ENCODE measurements at regions not wholly inside any gene's neighbourhood (a gene's known extent, or its start where the extent isn't known, plus 50 kb on each side); places are given as distances from the start of the nearest gene placed in this dataset.

GRCh38 chr13:76707360-76707759, 178.8 kb downstream of the KCTD12 start:
- Histone ChIP-seq H3K27me3 (no peaks in the 10 kb centered on the region), H3K9me3 (no peaks in the 10 kb centered on the region), H3K36me3 (no peaks in the 10 kb centered on the region), H3K4me1 (no peaks in the 10 kb centered on the region), H3K27ac (no peak overlapping the region), H3K4me3 (no peak overlapping the region)
- intact Hi-C loops (cut with DNase I), result no loop called here
- TF ChIP-seq, protein P1, sequence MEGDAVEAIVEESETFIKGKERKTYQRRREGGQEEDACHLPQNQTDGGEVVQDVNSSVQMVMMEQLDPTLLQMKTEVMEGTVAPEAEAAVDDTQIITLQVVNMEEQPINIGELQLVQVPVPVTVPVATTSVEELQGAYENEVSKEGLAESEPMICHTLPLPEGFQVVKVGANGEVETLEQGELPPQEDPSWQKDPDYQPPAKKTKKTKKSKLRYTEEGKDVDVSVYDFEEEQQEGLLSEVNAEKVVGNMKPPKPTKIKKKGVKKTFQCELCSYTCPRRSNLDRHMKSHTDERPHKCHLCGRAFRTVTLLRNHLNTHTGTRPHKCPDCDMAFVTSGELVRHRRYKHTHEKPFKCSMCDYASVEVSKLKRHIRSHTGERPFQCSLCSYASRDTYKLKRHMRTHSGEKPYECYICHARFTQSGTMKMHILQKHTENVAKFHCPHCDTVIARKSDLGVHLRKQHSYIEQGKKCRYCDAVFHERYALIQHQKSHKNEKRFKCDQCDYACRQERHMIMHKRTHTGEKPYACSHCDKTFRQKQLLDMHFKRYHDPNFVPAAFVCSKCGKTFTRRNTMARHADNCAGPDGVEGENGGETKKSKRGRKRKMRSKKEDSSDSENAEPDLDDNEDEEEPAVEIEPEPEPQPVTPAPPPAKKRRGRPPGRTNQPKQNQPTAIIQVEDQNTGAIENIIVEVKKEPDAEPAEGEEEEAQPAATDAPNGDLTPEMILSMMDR (IDR thresholded peaks at IDR 0.05), result no peak
- no peak for ATAC-seq
- 59 to 73% methylated on average over 3 of the region's 3 CpGs for WGBS, 2 donors
- no peak for FAIRE-seq
- DNase-seq, result no peak

DNA sequence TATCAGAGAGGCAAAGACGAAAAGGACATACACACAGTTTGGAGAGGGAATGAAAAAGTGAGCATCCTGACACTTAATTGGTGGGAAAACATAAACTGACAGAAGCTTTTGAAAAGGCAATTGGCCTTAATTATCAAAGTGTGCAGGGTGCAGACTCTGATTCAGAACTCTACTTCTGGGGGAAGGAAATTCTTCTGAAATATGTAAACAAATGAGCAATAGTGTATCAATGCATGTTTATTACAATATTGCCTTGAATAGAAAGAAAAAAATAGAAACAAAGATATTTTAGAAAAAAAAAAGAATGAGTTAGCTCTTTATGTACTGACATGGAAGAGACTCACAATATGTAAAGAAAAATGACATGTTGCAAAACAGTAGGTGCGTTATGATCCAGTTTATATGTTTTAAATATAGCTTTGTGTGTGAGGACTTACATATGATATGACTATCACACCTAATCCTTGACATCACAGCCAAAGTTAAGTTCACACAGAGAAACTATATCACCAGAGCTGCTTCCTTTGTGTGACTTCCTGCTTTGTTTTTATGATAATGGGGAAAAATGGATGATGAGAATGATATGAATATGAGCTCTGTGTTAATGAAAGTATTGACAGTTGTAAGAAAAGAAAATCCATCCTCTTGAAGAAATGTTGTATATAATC, 182.4 kb downstream of the KCTD12 start:
- no peak overlapping the region for H3K4me3 ChIP-seq
- H3K27ac ChIP-seq, result no peak overlapping the region
- intact Hi-C loops (cut with DNase I), result no loop called here
- no peaks in the 10 kb centered on the region for H3K27me3 ChIP-seq
- H3K36me3 ChIP-seq, result no peaks in the 10 kb centered on the region
- no peak for ATAC-seq
- FAIRE-seq, result no peak
- no peaks in the 10 kb centered on the region for H3K9me3 ChIP-seq
- WGBS, 2 donors, result 30 to 58% methylated on average over 2 of the region's 2 CpGs
- TF ChIP-seq, protein P1 (IDR thresholded peaks at IDR 0.05), result no peak
- no peaks in the 10 kb centered on the region for H3K4me1 ChIP-seq
- no peak for DNase-seq

DNA sequence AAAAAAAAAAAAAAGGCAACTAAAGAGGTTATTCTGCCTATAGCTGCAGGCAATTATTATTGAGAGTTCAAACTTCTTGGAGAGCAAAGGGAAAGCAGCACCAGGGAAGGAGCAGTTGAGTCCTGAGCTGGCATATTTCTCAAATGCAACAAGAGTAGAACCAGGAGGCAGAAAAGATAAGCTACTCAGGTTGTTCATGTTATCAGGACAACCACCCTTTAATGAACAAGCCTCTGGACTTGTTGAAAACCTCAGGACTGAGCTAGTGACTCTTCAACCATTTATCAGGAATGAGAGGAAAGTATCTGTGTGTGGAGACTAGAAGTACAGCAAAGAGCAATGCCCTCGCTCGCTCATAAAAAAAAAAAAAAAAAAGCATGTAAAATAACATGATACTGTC, 183.0 kb downstream of the KCTD12 start:
- H3K27me3 ChIP-seq, result no peaks in the 10 kb centered on the region
- FAIRE-seq, result no peak
- no peak for ATAC-seq
- WGBS, 2 donors, result 92 to 95% methylated on average over 2 of the region's 2 CpGs
- no peak for DNase-seq
- no peaks in the 10 kb centered on the region for H3K36me3 ChIP-seq
- H3K27ac ChIP-seq, result no peak overlapping the region
- H3K4me3 ChIP-seq, result no peak overlapping the region
- TF ChIP-seq, protein P1 (IDR thresholded peaks at IDR 0.05), result no peak
- H3K9me3 ChIP-seq, result no peaks in the 10 kb centered on the region
- intact Hi-C loops (cut with DNase I), result no loop called here
- no peaks in the 10 kb centered on the region for H3K4me1 ChIP-seq

- Histone ChIP-seq H3K4me1 (no peaks in the 10 kb centered on the region), H3K36me3 (no peaks in the 10 kb centered on the region), H3K4me3 (no peak overlapping the region), H3K27ac (no peak overlapping the region), H3K27me3 (no peaks in the 10 kb centered on the region), H3K9me3 (no peaks in the 10 kb centered on the region)
- ATAC-seq (peak in 1 of 4 donors; percentile 35), DNase-seq (no peak), FAIRE-seq (no peak)
- TF ChIP-seq, protein P1 (IDR thresholded peaks at IDR 0.05), result no peak
- 26 to 34% methylated on average over 2 of the region's 2 CpGs for WGBS, 2 donors
- intact Hi-C loops (cut with DNase I), result no loop called here
Observed at GRCh38 chr13:76697288-76697687, 188.9 kb downstream of the KCTD12 start.

- TF ChIP-seq, protein P1 (IDR thresholded peaks at IDR 0.05), result no peak
- no peak for FAIRE-seq
- no peaks in the 10 kb centered on the region for H3K4me1 ChIP-seq
- H3K27me3 ChIP-seq, result no peaks in the 10 kb centered on the region
- WGBS, 2 donors, result 56 to 69% methylated on average over 3 of the region's 3 CpGs
- H3K9me3 ChIP-seq, result no peaks in the 10 kb centered on the region
- no peak for ATAC-seq
- no peak overlapping the region for H3K27ac ChIP-seq
- intact Hi-C loops (cut with DNase I), result no loop called here
- H3K4me3 ChIP-seq, result no peak overlapping the region
- DNase-seq, result no peak
- no peaks in the 10 kb centered on the region for H3K36me3 ChIP-seq
Observed at GRCh38 chr13:76696370-76696769, 189.8 kb downstream of the KCTD12 start.
